GM18873 (cell line): ENCODE measurements at regions not wholly inside any gene's neighbourhood (a gene's known extent, or its start where the extent isn't known, plus 50 kb on each side); places are given as distances from the start of the nearest gene placed in this dataset.
"Not testable (repeated sequence)": the region's sequence is repeated elsewhere in the genome, so short reads cannot be mapped to it uniquely, and the experiment has no call there.

Experiments used
- ATAC-seq: cut with Tn5 transposase; IDR thresholded peaks from one replicate; pipeline ENCODE4 v1.9.1; 2021; ENCODE audit warnings: mild to moderate bottlenecking, moderate library complexity, moderate number of reproducible peaks; ENCODE audit not compliant: unreplicated experiment, low FRiP score

DNA sequence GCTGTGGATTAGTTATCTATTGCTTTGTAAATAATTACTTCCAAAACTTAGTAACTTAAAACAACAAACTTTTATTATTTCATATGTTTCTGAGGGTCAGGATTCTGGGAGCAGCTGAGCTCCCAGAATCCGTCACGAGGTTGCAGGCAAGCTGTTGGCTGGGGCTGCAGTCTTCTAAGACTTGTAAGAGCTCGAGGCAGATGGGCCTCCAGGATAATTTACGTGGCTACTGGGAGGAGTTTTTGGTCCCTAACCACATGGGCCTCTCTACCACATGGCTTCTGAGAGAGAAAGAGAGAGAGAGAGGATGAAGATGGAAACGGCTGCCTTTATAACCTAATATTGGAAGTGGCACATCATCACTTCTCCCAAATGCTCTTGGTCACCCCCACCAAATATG, 64.9 kb upstream of the SULF2 start:
- no peak for ATAC-seq

GRCh38 chr20:47849596-47849995, 64.3 kb upstream of the SULF2 start:
- ATAC-seq: no peak

DNA sequence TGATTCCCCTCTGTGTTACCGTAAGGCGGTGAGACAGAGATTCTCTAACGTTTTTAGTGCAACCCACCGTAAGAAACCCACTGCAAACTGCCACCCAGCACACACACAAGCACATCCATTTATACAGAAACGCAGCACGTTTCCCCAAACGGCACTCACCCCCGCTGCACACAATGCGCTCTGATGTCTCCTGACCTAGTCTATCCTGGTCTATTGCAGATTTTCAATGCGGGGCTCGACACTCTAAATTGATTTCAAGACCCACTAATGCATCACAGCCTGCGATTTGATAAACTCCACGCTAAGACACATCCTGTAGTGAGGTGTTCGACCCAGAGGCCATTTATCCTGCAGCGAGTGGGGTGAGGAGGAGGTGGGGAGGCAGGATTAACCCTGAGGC, 63.7 kb upstream of the SULF2 start:
- ATAC-seq: no peak

- ATAC-seq: not testable (repeated sequence)
These were observed 63.3 kb upstream of the SULF2 start for GRCh38 chr20:47848534-47848933.

GRCh38 chr20:47847884-47848485, 62.7 kb upstream of the SULF2 start:
- no peak for ATAC-seq

DNA sequence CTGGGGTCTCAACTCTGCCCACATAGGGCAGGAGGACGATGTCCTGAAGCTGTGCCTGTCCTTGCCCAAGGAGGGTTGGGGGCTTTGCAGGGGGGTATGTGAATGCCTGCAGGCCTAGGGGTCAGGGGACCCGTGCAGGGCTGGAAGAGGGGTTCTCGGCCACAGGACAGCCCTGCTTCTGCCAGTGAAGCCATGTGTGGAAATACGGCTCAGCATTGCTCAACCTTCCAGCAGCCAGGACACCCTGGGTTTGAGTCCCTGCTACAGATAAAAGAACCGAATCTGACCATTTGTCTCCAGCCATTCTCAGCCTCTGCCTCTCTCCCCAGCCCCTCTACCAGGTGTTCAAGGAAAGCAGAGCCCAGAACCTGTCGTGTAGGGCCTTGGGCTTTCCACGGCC, 61.9 kb upstream of the SULF2 start:
- not testable (repeated sequence) for ATAC-seq

DNA sequence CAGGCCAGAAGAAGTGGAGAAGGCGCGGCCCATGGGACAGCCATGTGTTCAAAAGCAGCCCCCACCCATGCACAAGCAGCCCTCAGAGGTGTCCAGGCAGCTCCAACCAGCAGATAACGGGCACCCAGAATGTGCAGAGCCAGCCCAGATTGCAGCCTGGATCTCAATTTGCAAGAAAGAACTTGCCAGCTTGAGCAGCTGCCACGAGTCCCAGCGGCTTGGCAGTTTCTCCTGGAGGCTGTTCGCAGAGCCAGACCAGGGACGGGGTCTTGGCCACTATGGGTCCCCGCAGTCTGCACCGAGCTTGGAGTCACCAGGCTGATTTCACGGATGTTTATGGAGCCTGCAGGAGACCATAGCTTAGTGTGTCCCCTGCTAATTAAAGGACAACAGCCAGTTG, 61.4 kb upstream of the SULF2 start:
- ATAC-seq: not testable (repeated sequence)

DNA sequence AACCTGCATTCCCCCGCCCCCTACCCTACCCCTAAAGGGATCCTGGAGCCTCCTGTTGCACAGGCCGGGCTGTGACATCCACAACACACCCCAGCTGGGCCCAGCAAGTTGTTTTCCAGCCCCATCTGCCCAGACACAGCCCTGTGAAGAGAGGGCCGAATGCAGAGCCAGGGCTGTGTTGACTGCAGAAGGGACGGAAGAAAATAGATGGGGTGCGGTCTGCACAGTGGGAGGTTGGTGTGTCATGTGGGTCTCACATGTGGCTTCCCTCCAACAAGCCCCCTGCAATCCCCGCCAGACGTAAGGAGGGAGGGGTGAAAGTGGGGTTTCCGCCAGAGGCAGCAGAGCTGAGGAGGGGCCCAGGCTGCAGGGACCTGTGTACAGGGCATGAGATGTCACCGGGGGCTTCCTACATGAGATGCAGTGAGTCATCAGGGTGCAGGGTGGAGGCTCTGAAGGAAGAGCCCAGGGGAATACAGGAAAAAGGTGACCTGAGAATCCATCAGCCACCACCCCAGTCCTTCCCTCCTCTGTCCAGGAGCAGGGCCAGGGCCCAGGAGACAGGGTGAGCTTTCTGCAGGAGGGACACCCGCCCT, 60.2 kb upstream of the SULF2 start:
- not testable (repeated sequence) for ATAC-seq

- not testable (repeated sequence) for ATAC-seq
These were observed 59.3 kb upstream of the SULF2 start for GRCh38 chr20:47844568-47844906.

GRCh38 chr20:47843886-47844567, 58.7 kb upstream of the SULF2 start:
- ATAC-seq: no peak

DNA sequence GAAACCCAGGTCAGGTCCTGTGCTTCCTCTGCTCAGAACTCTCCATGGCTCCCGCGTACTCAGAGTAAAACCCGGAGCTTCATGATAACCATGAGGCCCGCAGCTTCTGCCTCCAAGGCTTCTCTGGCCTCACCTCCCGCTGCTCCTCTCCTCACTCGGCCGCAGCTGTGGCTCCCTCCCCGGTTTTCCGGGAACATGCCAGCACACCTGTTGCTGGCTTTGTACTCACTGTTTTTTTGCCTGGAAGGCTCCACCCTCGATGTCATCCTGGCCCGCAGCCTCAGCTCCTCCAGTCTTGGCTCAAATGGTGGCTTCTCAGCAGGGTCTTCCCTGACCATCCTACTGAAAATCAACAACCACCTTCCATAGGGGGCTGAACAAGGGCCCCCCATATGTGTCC, 57.7 kb upstream of the SULF2 start:
- not testable (repeated sequence) for ATAC-seq

GRCh38 chr20:47842004-47842403, 56.7 kb upstream of the SULF2 start:
- ATAC-seq: not testable (repeated sequence)

GRCh38 chr20:47836256-47836817, 51.1 kb upstream of the SULF2 start:
- not testable (repeated sequence) for ATAC-seq
